HEK293T (cell line): ENCODE measurements at regions not wholly inside any gene's neighbourhood (a gene's known extent, or its start where the extent isn't known, plus 50 kb on each side); places are given as distances from the start of the nearest gene placed in this dataset.

Experiments used
- BHLHE40 ChIP-seq: fragments of 450-650 bp; IDR thresholded peaks from 2 replicates; pipeline ENCODE4 v1.6.1; 2016; ENCODE audit warnings: mild to moderate bottlenecking, moderate library complexity, borderline replicate concordance
- CTBP1 ChIP-seq: fragments of 450-650 bp; IDR thresholded peaks from 2 replicates; pipeline ENCODE4 v1.6.1; 2016; ENCODE audit warnings: borderline replicate concordance
- FOXA1 ChIP-seq: fragments of 450-650 bp; IDR thresholded peaks from 2 replicates; pipeline ENCODE4 v1.6.1; 2016; ENCODE audit warnings: mild to moderate bottlenecking
- FOXK2 ChIP-seq: fragments of 450-650 bp; IDR thresholded peaks from 2 replicates; pipeline ENCODE4 v1.6.1; 2016; ENCODE audit warnings: mild to moderate bottlenecking
- FOXM1 ChIP-seq: fragments of 450-650 bp; IDR thresholded peaks from 2 replicates; pipeline ENCODE4 v1.6.1; 2017; ENCODE audit warnings: mild to moderate bottlenecking, borderline replicate concordance
- HDGF ChIP-seq: fragments of 450-650 bp; IDR thresholded peaks from 2 replicates; pipeline ENCODE4 v1.6.1; 2017; ENCODE audit warnings: antibody characterized with exemption, borderline replicate concordance
- L3MBTL2 ChIP-seq: fragments of 450-650 bp; conservative IDR thresholded peaks from 2 replicates; pipeline ENCODE4 v1.6.1; 2016; ENCODE audit warnings: mild to moderate bottlenecking
- SUZ12 ChIP-seq: fragments of 450-650 bp; IDR thresholded peaks from 2 replicates; pipeline ENCODE4 v1.6.1; 2016; ENCODE audit warnings: mild to moderate bottlenecking
- TARDBP ChIP-seq: fragments of 450-650 bp; IDR thresholded peaks from 2 replicates; pipeline ENCODE4 v1.6.1; 2016
- ZNF384 ChIP-seq: fragments of 450-650 bp; IDR thresholded peaks from 2 replicates; pipeline ENCODE4 v1.6.1; 2016

- TF ChIP-seq HDGF, result no peak
- TF ChIP-seq BHLHE40, result no peak
- TF ChIP-seq FOXK2, result no peak
- no peak for TF ChIP-seq FOXM1
- TF ChIP-seq ZNF384, result no peak
- no peak for TF ChIP-seq TARDBP
- TF ChIP-seq FOXA1, result no peak
- TF ChIP-seq SUZ12, result no peak
- TF ChIP-seq L3MBTL2, result no peak
- TF ChIP-seq CTBP1, result no peak
Observed at GRCh38 chr1:170219163-170219562, 73.4 kb downstream of the NTMT2 start.
